OCI-LY1 (cell line): ENCODE measurements at regions not wholly inside any gene's neighbourhood (a gene's known extent, or its start where the extent isn't known, plus 50 kb on each side); places are given as distances from the start of the nearest gene placed in this dataset.

Experiments
- CTCF ChIP-seq: fragments of 200-600 bp; sonication (generic), shearing (Covaris generic); IDR thresholded peaks from 2 replicates; pipeline ENCODE4 v1.5.1; 2017; ENCODE audit warnings: mild to moderate bottlenecking, antibody characterized with exemption, low read length, moderate library complexity, mixed read lengths
- EZH2 ChIP-seq: fragments of 200-600 bp; sonication (generic), shearing (Covaris generic); IDR thresholded peaks from 2 replicates; pipeline ENCODE4 v1.8.0; 2017; ENCODE audit warnings: borderline replicate concordance, mixed run types, mild to moderate bottlenecking, antibody characterized with exemption, low read length, moderate library complexity, mixed read lengths

GRCh38 chr10:25696013-25696708 is 237.9 kb upstream of the MYO3A start:
- TF ChIP-seq CTCF (peak; percentile 39; the same call in 1 of the 2 replicates), EZH2 (no peak)
